ENCODE measurements at regions not wholly inside any gene's neighbourhood (a gene's known extent, or its start where the extent isn't known, plus 50 kb on each side); places are given as distances from the start of the nearest gene placed in this dataset.

DNA sequence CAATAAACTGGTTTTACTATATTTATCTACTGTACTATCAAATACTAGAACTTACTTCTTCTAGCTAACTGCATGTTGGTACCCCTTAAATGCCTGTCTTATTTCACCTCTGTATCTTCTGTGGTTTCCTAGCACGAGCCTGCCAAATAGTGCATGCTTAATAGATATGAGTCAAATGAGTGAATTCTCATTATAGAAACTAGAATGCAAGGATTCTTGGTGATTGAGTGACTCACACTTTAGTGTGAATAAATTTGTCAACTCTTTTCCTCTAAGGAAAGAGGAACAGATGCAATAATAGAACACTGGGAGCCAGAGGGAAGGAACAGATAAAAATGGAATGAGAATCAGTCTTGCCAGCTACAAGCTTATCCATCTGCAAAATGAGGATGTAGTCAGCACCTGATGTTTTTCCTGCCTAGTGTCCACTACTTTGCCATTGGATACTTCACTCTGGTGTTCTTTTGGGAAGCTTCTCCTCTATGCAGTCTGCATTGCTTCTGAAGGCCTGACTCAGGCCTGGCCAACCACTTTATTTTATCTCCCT lies 189.1 kb upstream of the CADPS start:
- TF ChIP-seq POLR2A (IDR thresholded peaks at IDR 0.05; ENCODE audit: low read length) (no peak), GATA1 (IDR thresholded peaks at IDR 0.05; ENCODE audit: low read depth, low read length) (no peak)

Measured in erythroblast (primary cell).